ENCODE measurements at regions not wholly inside any gene's neighbourhood (a gene's known extent, or its start where the extent isn't known, plus 50 kb on each side); places are given as distances from the start of the nearest gene placed in this dataset.

- POLR2A ChIA-PET = no interaction called here
- Mint-ChIP-seq H3K27ac (no peak overlapping the region), H3K4me1 (no peaks in the 10 kb centered on the region), H3K36me3 (no peaks in the 10 kb centered on the region), H3K4me3 (no peak overlapping the region), H3K9me3 (peaks cover 13% of the 10 kb centered on the region), H3K27me3 (peaks cover 10% of the 10 kb centered on the region)
- ATAC-seq (ENCODE audit: low read depth) (no peak), DNase-seq (no peak)
Observed at GRCh38 chr2:126543081-126543480, 112.9 kb upstream of the GYPC start.

DNA sequence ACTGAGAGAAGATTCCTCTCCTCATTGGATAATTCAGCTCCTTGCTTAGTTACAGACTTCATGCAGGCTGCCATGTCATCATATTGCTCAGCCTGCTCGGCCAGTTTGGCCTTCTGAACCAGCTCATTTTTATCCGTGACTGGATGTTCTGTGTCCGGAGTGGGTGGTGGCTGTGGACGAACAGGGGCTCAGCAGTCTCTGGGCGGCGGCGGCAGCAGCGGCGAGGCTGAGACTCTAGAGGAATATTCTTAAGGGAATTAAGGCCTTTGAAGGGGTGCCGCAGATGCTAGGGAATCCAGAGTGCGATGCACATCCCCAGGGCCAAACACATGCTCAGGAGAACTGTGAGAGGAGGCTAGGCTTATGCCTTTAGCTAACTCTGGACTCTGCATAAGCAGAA lies 97.9 kb upstream of the GYPC start:
- no peak overlapping the region for H3K27ac Mint-ChIP-seq
- H3K4me3 Mint-ChIP-seq = no peak overlapping the region
- peaks cover 5% of the 10 kb centered on the region for H3K27me3 Mint-ChIP-seq
- H3K4me1 Mint-ChIP-seq = no peaks in the 10 kb centered on the region
- H3K9me3 Mint-ChIP-seq = no peaks in the 10 kb centered on the region
- DNase-seq = no peak
- POLR2A ChIA-PET = no interaction called here
- no peak for ATAC-seq (ENCODE audit: low read depth)
- H3K36me3 Mint-ChIP-seq = no peaks in the 10 kb centered on the region

GRCh38 chr2:126568734-126569133 lies 87.2 kb upstream of the GYPC start:
- DNase-seq = no peak
- POLR2A ChIA-PET = no interaction called here
- H3K9me3 Mint-ChIP-seq = peaks cover 2% of the 10 kb centered on the region
- no peak overlapping the region for H3K4me3 Mint-ChIP-seq
- ATAC-seq (ENCODE audit: low read depth) = no peak
- peaks cover 2% of the 10 kb centered on the region for H3K4me1 Mint-ChIP-seq
- H3K27ac Mint-ChIP-seq = no peak overlapping the region
- no peaks in the 10 kb centered on the region for H3K27me3 Mint-ChIP-seq
- no peaks in the 10 kb centered on the region for H3K36me3 Mint-ChIP-seq

DNA sequence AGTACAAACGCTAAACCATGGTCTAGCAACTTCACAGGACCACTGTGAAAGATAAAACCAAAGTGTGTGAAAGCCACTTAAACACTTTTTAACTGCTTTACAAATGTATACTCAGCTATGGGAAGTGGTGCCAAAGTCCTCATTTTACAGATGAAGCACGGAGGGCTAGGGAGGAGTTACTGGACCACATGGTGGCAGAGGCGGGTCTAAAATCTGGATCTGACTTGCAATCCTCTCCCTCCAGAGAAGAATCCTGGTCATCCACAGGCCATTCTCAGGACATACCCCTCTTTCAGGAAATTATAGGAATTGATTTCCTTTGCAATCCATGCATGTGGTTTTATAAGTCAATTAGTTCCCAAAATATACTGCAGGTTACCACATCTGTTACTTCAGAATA lies 84.6 kb upstream of the GYPC start:
- Mint-ChIP-seq H3K27me3 (no peaks in the 10 kb centered on the region), H3K9me3 (no peaks in the 10 kb centered on the region), H3K36me3 (no peaks in the 10 kb centered on the region), H3K27ac (no peak overlapping the region), H3K4me1 (peaks cover 2% of the 10 kb centered on the region), H3K4me3 (no peak overlapping the region)
- DNase-seq (no peak), ATAC-seq (ENCODE audit: low read depth) (no peak)
- POLR2A ChIA-PET = no interaction called here

- Mint-ChIP-seq H3K4me1 (peaks cover 2% of the 10 kb centered on the region), H3K9me3 (no peaks in the 10 kb centered on the region), H3K36me3 (no peaks in the 10 kb centered on the region), H3K27ac (no peak overlapping the region), H3K4me3 (no peak overlapping the region), H3K27me3 (no peaks in the 10 kb centered on the region)
- DNase-seq (no peak), ATAC-seq (ENCODE audit: low read depth) (no peak)
- POLR2A ChIA-PET = no interaction called here
Observed at GRCh38 chr2:126575631-126576030, 80.3 kb upstream of the GYPC start.

GRCh38 chr2:126579868-126580267 lies 76.1 kb upstream of the GYPC start:
- POLR2A ChIA-PET = no interaction called here
- Mint-ChIP-seq H3K4me3 (no peak overlapping the region), H3K9me3 (no peaks in the 10 kb centered on the region), H3K4me1 (no peaks in the 10 kb centered on the region), H3K36me3 (no peaks in the 10 kb centered on the region), H3K27me3 (no peaks in the 10 kb centered on the region), H3K27ac (no peak overlapping the region)
- ATAC-seq (ENCODE audit: low read depth) (no peak), DNase-seq (no peak)

GRCh38 chr2:126586317-126586716 lies 69.6 kb upstream of the GYPC start:
- POLR2A ChIA-PET = no interaction called here
- DNase-seq (no peak), ATAC-seq (ENCODE audit: low read depth) (no peak)
- Mint-ChIP-seq H3K4me3 (no peak overlapping the region), H3K36me3 (no peaks in the 10 kb centered on the region), H3K9me3 (no peaks in the 10 kb centered on the region), H3K27ac (no peak overlapping the region), H3K27me3 (peaks cover 7% of the 10 kb centered on the region), H3K4me1 (no peaks in the 10 kb centered on the region)

DNA sequence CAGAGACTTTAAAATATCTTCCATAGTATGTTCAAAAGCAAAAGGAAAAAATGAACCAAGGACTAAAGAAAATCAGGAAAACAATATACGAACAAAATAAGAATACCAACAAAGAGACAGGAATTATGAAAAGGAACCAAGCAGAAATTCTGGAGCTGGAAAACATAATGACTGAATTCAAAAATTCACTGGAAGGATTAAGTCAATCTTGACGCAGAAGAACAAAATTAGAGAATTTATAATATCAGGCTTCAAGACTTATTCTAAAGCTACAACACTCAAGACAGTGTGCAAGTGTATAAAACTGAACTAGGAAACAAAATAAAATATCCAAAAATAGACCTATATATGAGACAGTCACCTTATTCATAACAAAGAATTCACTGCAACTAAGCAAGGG lies 56.9 kb upstream of the GYPC start:
- H3K4me3 Mint-ChIP-seq = no peak overlapping the region
- H3K27me3 Mint-ChIP-seq = no peaks in the 10 kb centered on the region
- H3K36me3 Mint-ChIP-seq = no peaks in the 10 kb centered on the region
- no peaks in the 10 kb centered on the region for H3K4me1 Mint-ChIP-seq
- peaks cover 9% of the 10 kb centered on the region for H3K9me3 Mint-ChIP-seq
- ATAC-seq (ENCODE audit: low read depth) (no peak), DNase-seq (no peak)
- no peak overlapping the region for H3K27ac Mint-ChIP-seq
- POLR2A ChIA-PET = no interaction called here

- ATAC-seq (ENCODE audit: low read depth) (no peak), DNase-seq (no peak)
- H3K4me3 Mint-ChIP-seq = no peak overlapping the region
- peaks cover 19% of the 10 kb centered on the region for H3K9me3 Mint-ChIP-seq
- peaks cover 3% of the 10 kb centered on the region for H3K4me1 Mint-ChIP-seq
- H3K27ac Mint-ChIP-seq = no peak overlapping the region
- peaks cover 2% of the 10 kb centered on the region for H3K36me3 Mint-ChIP-seq
- H3K27me3 Mint-ChIP-seq = no peaks in the 10 kb centered on the region
- POLR2A ChIA-PET = no interaction called here
Observed at GRCh38 chr2:126600742-126601141, 55.2 kb upstream of the GYPC start.

GRCh38 chr2:126602334-126602733 lies 53.6 kb upstream of the GYPC start:
- DNase-seq (no peak), ATAC-seq (ENCODE audit: low read depth) (no peak)
- POLR2A ChIA-PET = no interaction called here
- Mint-ChIP-seq H3K27ac (no peak overlapping the region), H3K27me3 (no peaks in the 10 kb centered on the region), H3K36me3 (peaks cover 2% of the 10 kb centered on the region), H3K9me3 (peaks cover 23% of the 10 kb centered on the region), H3K4me3 (no peak overlapping the region), H3K4me1 (peaks cover 3% of the 10 kb centered on the region)

Data from activated naive CD8-positive, alpha-beta T cell treated with anti-CD3 and anti-CD28 coated beads, Interleukin-2, amount 10 ng/mL, durations not matched to agents 7 days and 5 days (primary cell).